Panc1 (cell line): ENCODE measurements at regions not wholly inside any gene's neighbourhood (a gene's known extent, or its start where the extent isn't known, plus 50 kb on each side); places are given as distances from the start of the nearest gene placed in this dataset.

Experiments
- ATAC-seq: fragments of 200-7000 bp; cut with Tn5 transposase; 2 replicates; pipeline ENCODE4 v1.9.1; 2020; ENCODE audit warnings: mild to moderate bottlenecking, moderate library complexity
- BruUV-seq: library from RNA; stranded (reverse); fragments of 400-500 nt; replicated peaks from 2 replicates; lab custom pipeline; 2021; lab: Mats Ljungman, UMichigan
- CTCF ChIA-PET: fragments of 300-600 bp; sonication (Branson Sonifier 250); formaldehyde crosslinking; loops from one replicate; lab custom pipeline; 2022; ENCODE audit warnings: antibody characterized with exemption; lab: Charles Lee
- POLR2A ChIA-PET: fragments of 300-600 bp; sonication (Branson Sonifier 250); formaldehyde crosslinking; loops from one replicate; lab custom pipeline; 2022; ENCODE audit warnings: antibody characterized with exemption; lab: Charles Lee
- DNase-seq: peaks from one replicate; pipeline ENCODE4 v3.0.0-alpha.2; 2010; ENCODE audit warnings: low read depth, low spot score
- H3K27ac ChIP-seq: 2 replicates; pipeline ENCODE4 v1.5.1; 2011; ENCODE audit warnings: mild to moderate bottlenecking, low read length, inconsistent platforms
- H3K27me3 ChIP-seq: fragments of 200-500 bp; sonication (Bioruptor generic); 2 replicates; pipeline ENCODE4 v1.6.0; 2014; ENCODE audit warnings: low read length, inconsistent platforms; ENCODE audit not compliant: control insufficient read depth, insufficient read depth
- H3K36me3 ChIP-seq: fragments of 200-500 bp; sonication (Bioruptor generic); 2 replicates; pipeline ENCODE4 v1.5.1; 2014; ENCODE audit warnings: inconsistent platforms, mild to moderate bottlenecking, low read length, moderate library complexity; ENCODE audit not compliant: control insufficient read depth, insufficient read depth
- H3K4me1 ChIP-seq: 2 replicates; pipeline ENCODE4 v1.5.1; 2011; ENCODE audit warnings: inconsistent platforms, mild to moderate bottlenecking, low read length, moderate library complexity; ENCODE audit not compliant: control insufficient read depth, insufficient read depth
- H3K4me3 ChIP-seq, 2 experiments: 2 replicates each; pipeline ENCODE4 v1.5.1; 2011 to 2012; ENCODE audit warnings: low read depth in 2 of 2, low read length in 2 of 2, mild to moderate bottlenecking in 2 of 2, inconsistent platforms in 1 of 2, moderate library complexity in 1 of 2
- H3K9me3 ChIP-seq: fragments of 200-500 bp; sonication (Bioruptor generic); 2 replicates; pipeline ENCODE4 v1.5.1; 2014; ENCODE audit warnings: low read depth, mild to moderate bottlenecking, inconsistent platforms, low read length, moderate library complexity; ENCODE audit not compliant: control insufficient read depth, insufficient read depth
- POLR2AphosphoS5 ChIP-seq: IDR thresholded peaks from 2 replicates; pipeline ENCODE4 v1.6.1; 2012; ENCODE audit warnings: mild to moderate bottlenecking, low read depth, low read length, moderate library complexity
- SIN3A ChIP-seq: IDR thresholded peaks from 2 replicates; pipeline ENCODE4 v1.6.1; 2012; ENCODE audit warnings: low read depth, mild to moderate bottlenecking, low read length, moderate library complexity, borderline replicate concordance; ENCODE audit not compliant: insufficient read depth
- TCF7L2 ChIP-seq: IDR thresholded peaks from 2 replicates; pipeline ENCODE4 v1.6.1; 2011; ENCODE audit warnings: mild to moderate bottlenecking, low read depth, low read length, inconsistent platforms
- in situ Hi-C: cut with HindIII; loops from 2 replicates; pipeline ENCODE4 v1.10.0; 2016; ENCODE audit warnings: low sequenced_read_pairs, low pct_unique_long_range_greater_than_20kb
- intact Hi-C: fragments of 100-400 bp; cut with micrococcal nuclease; formaldehyde crosslinking; loops from one replicate; pipeline ENCODE4 v1.10.0; 2022; ENCODE audit not compliant: unreplicated experiment
- TF ChIP-seq, protein P1 (sequence below): fragments of 450-650 bp; IDR thresholded peaks from 2 replicates; pipeline ENCODE4 v1.5.1; 2017; ENCODE audit warnings: mild to moderate bottlenecking
- TF ChIP-seq, protein P2 (sequence below), 2 experiments: IDR thresholded peaks; 2 replicates each; pipeline ENCODE4 v1.6.1; 2011 to 2012; ENCODE audit warnings: low read depth in 2 of 2, control low read depth in 1 of 2, low read length in 1 of 2, mild to moderate bottlenecking in 1 of 2, moderate library complexity in 1 of 2; ENCODE audit not compliant: insufficient read depth in 1 of 2

DNA sequence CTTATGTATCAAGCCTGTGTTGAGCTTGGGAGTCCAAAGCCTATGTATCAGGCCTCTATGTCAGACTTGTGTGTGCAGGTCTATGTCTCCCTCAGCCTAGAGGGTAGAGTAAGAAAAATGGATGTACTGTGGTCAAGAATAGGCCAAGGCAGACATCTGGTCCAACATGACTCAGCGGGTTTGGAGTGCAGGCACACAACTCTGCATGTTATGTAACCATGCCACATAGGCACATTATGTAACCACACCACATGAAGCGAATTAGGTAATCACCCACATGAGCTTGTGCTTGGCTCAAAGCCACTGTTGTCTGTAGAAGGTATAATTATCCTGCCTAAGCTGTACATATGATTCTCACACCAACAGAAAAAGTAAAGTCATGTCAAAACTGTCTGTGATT, 1190.5 kb upstream of the EYS start:
- no peak for DNase-seq
- H3K36me3 ChIP-seq, result no peaks in the 10 kb centered on the region
- H3K4me1 ChIP-seq, result no peaks in the 10 kb centered on the region
- in situ Hi-C loops, result no loop called here
- no peak for ATAC-seq
- no peaks in the 10 kb centered on the region for H3K27me3 ChIP-seq
- ChIA-PET POLR2A (no interaction called here), CTCF (no interaction called here)
- no peak overlapping the region for H3K4me3 ChIP-seq
- TF ChIP-seq TCF7L2 (no peak), SIN3A (no peak), POLR2AphosphoS5 (no peak)
- TF ChIP-seq, protein P1, sequence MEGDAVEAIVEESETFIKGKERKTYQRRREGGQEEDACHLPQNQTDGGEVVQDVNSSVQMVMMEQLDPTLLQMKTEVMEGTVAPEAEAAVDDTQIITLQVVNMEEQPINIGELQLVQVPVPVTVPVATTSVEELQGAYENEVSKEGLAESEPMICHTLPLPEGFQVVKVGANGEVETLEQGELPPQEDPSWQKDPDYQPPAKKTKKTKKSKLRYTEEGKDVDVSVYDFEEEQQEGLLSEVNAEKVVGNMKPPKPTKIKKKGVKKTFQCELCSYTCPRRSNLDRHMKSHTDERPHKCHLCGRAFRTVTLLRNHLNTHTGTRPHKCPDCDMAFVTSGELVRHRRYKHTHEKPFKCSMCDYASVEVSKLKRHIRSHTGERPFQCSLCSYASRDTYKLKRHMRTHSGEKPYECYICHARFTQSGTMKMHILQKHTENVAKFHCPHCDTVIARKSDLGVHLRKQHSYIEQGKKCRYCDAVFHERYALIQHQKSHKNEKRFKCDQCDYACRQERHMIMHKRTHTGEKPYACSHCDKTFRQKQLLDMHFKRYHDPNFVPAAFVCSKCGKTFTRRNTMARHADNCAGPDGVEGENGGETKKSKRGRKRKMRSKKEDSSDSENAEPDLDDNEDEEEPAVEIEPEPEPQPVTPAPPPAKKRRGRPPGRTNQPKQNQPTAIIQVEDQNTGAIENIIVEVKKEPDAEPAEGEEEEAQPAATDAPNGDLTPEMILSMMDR, result no peak
- TF ChIP-seq, protein P2, sequence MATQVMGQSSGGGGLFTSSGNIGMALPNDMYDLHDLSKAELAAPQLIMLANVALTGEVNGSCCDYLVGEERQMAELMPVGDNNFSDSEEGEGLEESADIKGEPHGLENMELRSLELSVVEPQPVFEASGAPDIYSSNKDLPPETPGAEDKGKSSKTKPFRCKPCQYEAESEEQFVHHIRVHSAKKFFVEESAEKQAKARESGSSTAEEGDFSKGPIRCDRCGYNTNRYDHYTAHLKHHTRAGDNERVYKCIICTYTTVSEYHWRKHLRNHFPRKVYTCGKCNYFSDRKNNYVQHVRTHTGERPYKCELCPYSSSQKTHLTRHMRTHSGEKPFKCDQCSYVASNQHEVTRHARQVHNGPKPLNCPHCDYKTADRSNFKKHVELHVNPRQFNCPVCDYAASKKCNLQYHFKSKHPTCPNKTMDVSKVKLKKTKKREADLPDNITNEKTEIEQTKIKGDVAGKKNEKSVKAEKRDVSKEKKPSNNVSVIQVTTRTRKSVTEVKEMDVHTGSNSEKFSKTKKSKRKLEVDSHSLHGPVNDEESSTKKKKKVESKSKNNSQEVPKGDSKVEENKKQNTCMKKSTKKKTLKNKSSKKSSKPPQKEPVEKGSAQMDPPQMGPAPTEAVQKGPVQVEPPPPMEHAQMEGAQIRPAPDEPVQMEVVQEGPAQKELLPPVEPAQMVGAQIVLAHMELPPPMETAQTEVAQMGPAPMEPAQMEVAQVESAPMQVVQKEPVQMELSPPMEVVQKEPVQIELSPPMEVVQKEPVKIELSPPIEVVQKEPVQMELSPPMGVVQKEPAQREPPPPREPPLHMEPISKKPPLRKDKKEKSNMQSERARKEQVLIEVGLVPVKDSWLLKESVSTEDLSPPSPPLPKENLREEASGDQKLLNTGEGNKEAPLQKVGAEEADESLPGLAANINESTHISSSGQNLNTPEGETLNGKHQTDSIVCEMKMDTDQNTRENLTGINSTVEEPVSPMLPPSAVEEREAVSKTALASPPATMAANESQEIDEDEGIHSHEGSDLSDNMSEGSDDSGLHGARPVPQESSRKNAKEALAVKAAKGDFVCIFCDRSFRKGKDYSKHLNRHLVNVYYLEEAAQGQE (IDR thresholded peaks at IDR 0.05; ENCODE audit: insufficient read depth in 1 of 2, low read depth in 2 of 2, low read length in 1 of 2), result no peak
- no TSS peak for BruUV-seq
- intact Hi-C loops, result no loop called here
- H3K9me3 ChIP-seq, result peaks cover 5% of the 10 kb centered on the region; the same call in 1 of the 2 replicates
- no peak overlapping the region for H3K27ac ChIP-seq

DNA sequence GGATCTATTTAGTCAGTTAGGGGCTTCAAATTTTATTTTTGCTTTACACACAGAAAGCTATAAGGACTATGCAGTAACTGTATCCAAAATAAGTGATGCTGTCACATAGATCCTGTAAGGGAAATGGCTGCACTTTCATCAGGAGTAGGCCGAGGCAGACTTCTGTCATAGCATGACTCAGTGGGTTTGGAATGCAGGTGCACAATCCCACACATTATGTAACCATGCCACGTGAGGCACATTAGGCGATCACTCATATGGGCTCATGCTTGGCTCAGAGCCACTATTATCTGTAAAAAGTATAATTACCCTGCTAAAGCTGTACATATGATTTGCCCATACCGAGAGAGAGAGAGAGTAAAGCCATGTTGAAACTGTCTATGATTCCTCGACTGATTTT, 1189.4 kb upstream of the EYS start:
- H3K4me1 ChIP-seq, result no peaks in the 10 kb centered on the region
- TF ChIP-seq, protein P1, result no peak
- TF ChIP-seq POLR2AphosphoS5 (no peak), SIN3A (no peak), TCF7L2 (no peak)
- TF ChIP-seq, protein P2 (IDR thresholded peaks at IDR 0.05; ENCODE audit: insufficient read depth in 1 of 2, low read depth in 2 of 2, low read length in 1 of 2), result no peak
- intact Hi-C loops, result no loop called here
- in situ Hi-C loops, result no loop called here
- ATAC-seq (no peak), DNase-seq (no peak)
- H3K36me3 ChIP-seq, result no peaks in the 10 kb centered on the region
- CTCF ChIA-PET, result no interaction called here
- no TSS peak for BruUV-seq
- POLR2A ChIA-PET, result no interaction called here
- peaks cover 5% of the 10 kb centered on the region; the same call in 1 of the 2 replicates for H3K9me3 ChIP-seq
- no peak overlapping the region for H3K27ac ChIP-seq
- H3K27me3 ChIP-seq, result no peaks in the 10 kb centered on the region
- no peak overlapping the region for H3K4me3 ChIP-seq
